HG03520 (cell line): ENCODE measurements at regions not wholly inside any gene's neighbourhood (a gene's known extent, or its start where the extent isn't known, plus 50 kb on each side); places are given as distances from the start of the nearest gene placed in this dataset.

Experiments used
- ATAC-seq: cut with Tn5 transposase; IDR thresholded peaks from one replicate; pipeline ENCODE4 v1.9.1; 2021; ENCODE audit warnings: mild to moderate bottlenecking, moderate library complexity; ENCODE audit not compliant: unreplicated experiment

DNA sequence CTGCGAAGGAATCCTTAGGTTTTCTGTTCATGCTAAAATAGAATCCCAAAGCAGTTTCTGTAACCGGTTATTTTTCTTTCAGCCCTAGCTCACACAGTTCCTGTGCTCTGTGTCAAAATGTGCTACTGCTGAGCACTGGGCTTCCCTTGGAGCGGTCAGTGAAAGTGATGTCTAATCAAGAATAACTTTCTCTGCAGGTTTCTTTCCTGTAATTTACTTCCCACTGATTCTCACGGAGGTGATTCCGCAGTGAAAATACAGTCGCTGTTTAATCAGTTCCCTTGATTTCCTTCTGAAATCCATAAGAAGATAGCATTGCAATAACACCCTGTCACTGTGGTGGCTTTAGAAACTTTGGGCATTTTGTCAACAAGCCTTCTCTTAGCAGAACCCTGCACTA is 112.0 kb upstream of the ISL1 start:
- no peak for ATAC-seq

- no peak for ATAC-seq
Observed at GRCh38 chr5:51273021-51273420, 110.2 kb upstream of the ISL1 start.

GRCh38 chr5:51273871-51274270 is 109.4 kb upstream of the ISL1 start:
- no peak for ATAC-seq

- ATAC-seq = no peak
Observed at GRCh38 chr5:51275428-51275827, 107.8 kb upstream of the ISL1 start.

GRCh38 chr5:51276250-51276649 is 107.0 kb upstream of the ISL1 start:
- no peak for ATAC-seq

GRCh38 chr5:51278539-51278938 is 104.7 kb upstream of the ISL1 start:
- no peak for ATAC-seq

DNA sequence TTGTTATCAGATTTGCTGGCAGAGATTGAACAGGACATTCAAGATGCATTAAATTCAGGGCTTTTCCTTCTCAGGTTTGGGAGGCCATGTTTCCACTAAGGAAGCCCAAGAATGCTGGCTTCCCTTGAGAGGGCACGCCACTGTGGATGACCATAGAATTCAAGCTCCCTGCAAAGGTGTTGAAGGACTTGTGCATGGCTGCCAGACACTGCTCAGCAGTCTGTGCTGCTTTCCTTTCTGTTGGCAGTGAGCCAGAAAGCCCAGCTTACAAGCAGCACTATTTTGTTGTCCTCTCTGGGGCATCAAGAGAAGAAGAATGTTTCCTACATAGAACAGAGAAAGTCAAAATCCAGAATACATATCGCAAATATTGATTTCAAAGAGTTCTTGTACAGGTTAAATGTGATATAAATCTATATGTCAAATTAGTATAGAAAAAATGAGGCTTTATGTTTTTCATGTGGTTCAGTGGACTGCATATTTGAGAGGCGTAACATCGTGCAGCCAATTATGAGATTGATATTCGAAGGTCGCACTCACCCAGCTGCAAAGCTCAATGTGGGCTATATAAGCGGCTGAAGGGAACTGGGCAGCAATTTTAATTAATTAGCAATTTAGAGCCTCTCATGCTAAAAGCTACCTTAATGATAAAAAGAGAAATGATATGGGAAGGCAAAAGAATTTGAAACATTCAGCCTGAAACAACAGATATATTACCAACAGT is 103.1 kb upstream of the ISL1 start:
- no peak for ATAC-seq

DNA sequence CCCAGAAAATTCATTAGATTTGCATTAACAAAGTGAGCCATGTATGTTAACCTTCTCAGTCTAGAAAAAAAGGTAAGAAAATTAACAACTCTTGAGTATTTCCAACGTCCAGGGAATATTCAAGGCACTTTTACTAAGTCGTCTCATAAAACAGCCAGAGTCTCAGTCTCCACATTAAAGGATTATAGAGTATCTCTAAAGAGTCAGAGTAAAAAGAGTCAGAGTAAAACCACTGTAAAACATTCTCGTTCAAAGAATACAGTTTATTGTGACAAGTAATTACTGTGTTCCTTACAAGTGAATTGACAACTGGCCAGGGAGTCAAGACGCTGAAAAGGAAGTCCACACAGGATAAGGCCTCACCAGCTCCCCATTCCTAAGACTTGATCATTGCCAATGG is 97.2 kb upstream of the ISL1 start:
- no peak for ATAC-seq

- ATAC-seq = no peak
Observed at GRCh38 chr5:51302343-51302742, 80.9 kb upstream of the ISL1 start.

DNA sequence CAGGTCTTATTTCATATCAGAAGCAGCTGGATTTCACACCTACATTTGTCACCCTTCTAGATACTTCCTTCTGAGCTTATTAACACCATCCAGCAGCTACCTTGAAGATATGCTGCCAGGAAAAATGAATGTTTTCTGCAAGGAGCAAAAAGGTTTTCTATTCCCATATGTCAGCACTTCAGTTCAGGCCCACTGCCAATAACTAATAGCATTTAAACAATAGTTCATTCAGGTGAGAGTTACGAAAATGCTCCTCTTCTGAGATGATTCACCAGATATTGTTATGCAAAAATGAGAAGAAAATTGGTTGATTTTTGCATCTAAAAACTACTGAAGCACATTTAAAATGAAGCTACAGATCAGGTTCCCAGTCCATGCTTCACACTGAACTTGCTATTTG is 56.4 kb upstream of the ISL1 start:
- no peak for ATAC-seq
